IMR-90 (cell line): ENCODE measurements at regions not wholly inside any gene's neighbourhood (a gene's known extent, or its start where the extent isn't known, plus 50 kb on each side); places are given as distances from the start of the nearest gene placed in this dataset.

ENCODE experiments used
- ATAC-seq: fragments of 200-7000 bp; cut with Tn5 transposase; 2 replicates; pipeline ENCODE4 v1.9.1; 2020; ENCODE audit warnings: low read depth, mild to moderate bottlenecking, moderate library complexity
- BruUV-seq: library from RNA; stranded (reverse); fragments of 400-500 nt; replicated peaks from 2 replicates; lab custom pipeline; 2021; lab: Mats Ljungman, UMichigan
- CTCF ChIA-PET: fragments of 300-600 bp; formaldehyde crosslinking; extraction: SDS; loops from one replicate; lab custom pipeline; 2021; ENCODE audit warnings: antibody characterized with exemption; lab: Yijun Ruan, JAX
- POLR2A ChIA-PET: fragments of 300-600 bp; sonication (Branson Sonifier 250); formaldehyde crosslinking; loops from one replicate; lab custom pipeline; 2022; ENCODE audit warnings: antibody characterized with exemption; ENCODE audit not compliant: unreplicated experiment; lab: Charles Lee
- DNase-seq: peaks from one replicate; pipeline ENCODE4 v3.0.0; 2013
- H2AFZ ChIP-seq: replicated peaks from 2 replicates; pipeline ENCODE3; 2013; ENCODE audit warnings: low read length, mild to moderate bottlenecking; ENCODE audit not compliant: poor library complexity
- H2AK5ac ChIP-seq: 2 replicates; pipeline ENCODE4 v1.6.1; 2013; ENCODE audit warnings: low read depth, low read length, inconsistent platforms
- H2AK9ac ChIP-seq: replicated peaks from 2 replicates; pipeline ENCODE3; 2013; ENCODE audit warnings: mild to moderate bottlenecking, low read depth, low read length, moderate library complexity; ENCODE audit not compliant: poor library complexity
- H2BK120ac ChIP-seq: 2 replicates; pipeline ENCODE4 v1.6.1; 2013; ENCODE audit warnings: low read depth, low read length, inconsistent platforms
- H2BK15ac ChIP-seq: 3 replicates; pipeline ENCODE4 v1.6.1; 2013; ENCODE audit warnings: low read depth, low read length, inconsistent platforms
- H2BK20ac ChIP-seq: 2 replicates; pipeline ENCODE4 v1.6.1; 2013; ENCODE audit warnings: low read depth, mild to moderate bottlenecking, inconsistent platforms, low read length, moderate library complexity
- H2BK5ac ChIP-seq: 2 replicates; pipeline ENCODE4 v1.6.1; 2013; ENCODE audit warnings: mild to moderate bottlenecking, low read depth, low read length, inconsistent platforms; ENCODE audit not compliant: poor library complexity, severe bottlenecking
- H3K14ac ChIP-seq: replicated peaks from 2 replicates; pipeline ENCODE4 v1.6.1; 2013; ENCODE audit warnings: low read depth, low read length, inconsistent platforms
- H3K18ac ChIP-seq: 2 replicates; pipeline ENCODE4 v1.6.1; 2013; ENCODE audit warnings: low read depth, low read length, control low read depth
- H3K23ac ChIP-seq: 2 replicates; pipeline ENCODE4 v1.6.1; 2013; ENCODE audit warnings: low read depth, low read length, inconsistent platforms
- H3K27ac ChIP-seq: 2 replicates; pipeline ENCODE4 v1.5.1; 2013; ENCODE audit warnings: mild to moderate bottlenecking, control low read depth, low read length; ENCODE audit not compliant: insufficient read depth
- H3K27me3 ChIP-seq: 2 replicates; pipeline ENCODE4 v1.6.1; 2013; ENCODE audit warnings: low read length; ENCODE audit not compliant: control insufficient read depth, insufficient read depth
- H3K36me3 ChIP-seq: 2 replicates; pipeline ENCODE4 v1.6.1; 2013; ENCODE audit warnings: low read length, mixed read lengths; ENCODE audit not compliant: control insufficient read depth, insufficient read depth
- H3K4ac ChIP-seq: 2 replicates; pipeline ENCODE4 v1.6.1; 2013; ENCODE audit warnings: low read depth, low read length, inconsistent platforms
- H3K4me1 ChIP-seq: 2 replicates; pipeline ENCODE4 v1.6.1; 2013; ENCODE audit warnings: low read length, mixed read lengths; ENCODE audit not compliant: control insufficient read depth, insufficient read depth
- H3K4me2 ChIP-seq: 2 replicates; pipeline ENCODE4 v1.6.1; 2013; ENCODE audit warnings: low read depth, mild to moderate bottlenecking, control low read depth, low read length, moderate library complexity
- H3K4me3 ChIP-seq: 2 replicates; pipeline ENCODE4 v1.5.1; 2013; ENCODE audit warnings: low read depth, mild to moderate bottlenecking, control low read depth, low read length, moderate library complexity; ENCODE audit not compliant: insufficient read depth
- H3K56ac ChIP-seq: 2 replicates; pipeline ENCODE4 v1.6.1; 2013; ENCODE audit warnings: low read length, inconsistent platforms; ENCODE audit not compliant: insufficient read depth; ENCODE audit errors: extremely low read depth
- H3K79me1 ChIP-seq, 2 experiments: 2 replicates each; pipeline ENCODE4 v1.6.1; 2013; ENCODE audit warnings: low read length in 2 of 2, inconsistent platforms in 1 of 2, low read depth in 1 of 2
- H3K9ac ChIP-seq: 2 replicates; pipeline ENCODE4 v1.6.1; 2013; ENCODE audit warnings: low read depth, low read length, control low read depth
- H3K9me1 ChIP-seq: 2 replicates; pipeline ENCODE4 v1.6.1; 2013; ENCODE audit warnings: low read length, inconsistent platforms; ENCODE audit not compliant: insufficient read depth
- H3K9me3 ChIP-seq: 2 replicates; pipeline ENCODE4 v1.6.1; 2013; ENCODE audit warnings: low read length; ENCODE audit not compliant: control insufficient read depth, insufficient read depth
- H4K20me1 ChIP-seq: 2 replicates; pipeline ENCODE4 v1.6.1; 2013; ENCODE audit warnings: low read length, inconsistent platforms; ENCODE audit not compliant: insufficient read depth
- H4K5ac ChIP-seq: 2 replicates; pipeline ENCODE4 v1.6.1; 2013; ENCODE audit warnings: mild to moderate bottlenecking, low read depth, low read length, control low read depth
- H4K8ac ChIP-seq, 2 experiments: 2 replicates each; pipeline ENCODE4 v1.6.1; 2013; ENCODE audit warnings: low read depth in 2 of 2, low read length in 2 of 2, control low read depth in 1 of 2, inconsistent platforms in 1 of 2
- H4K91ac ChIP-seq: 2 replicates; pipeline ENCODE4 v1.6.1; 2013; ENCODE audit warnings: low read depth, low read length, inconsistent platforms; ENCODE audit not compliant: insufficient read depth
- BHLHE40 ChIP-seq: fragments of 150-350 bp; IDR thresholded peaks from 2 replicates; pipeline ENCODE4 v1.6.1; 2016; ENCODE audit warnings: mild to moderate bottlenecking, low read depth, low read length
- CEBPB ChIP-seq: IDR thresholded peaks from 2 replicates; pipeline ENCODE4 v1.6.1; 2012; ENCODE audit warnings: low read depth, low read length, improper control_type of control experiment
- CHD1 ChIP-seq: IDR thresholded peaks from 2 replicates; pipeline ENCODE4 v1.6.1; 2012; ENCODE audit warnings: low read depth, low read length, improper control_type of control experiment
- CTCF ChIP-seq: conservative IDR thresholded peaks from 2 replicates; pipeline ENCODE4 v1.5.1; 2012; ENCODE audit warnings: mild to moderate bottlenecking, low read depth, low read length, improper control_type of control experiment
- ELK1 ChIP-seq: fragments of 150-350 bp; IDR thresholded peaks from 2 replicates; pipeline ENCODE4 v1.6.1; 2016; ENCODE audit warnings: low read depth, mild to moderate bottlenecking, low read length, moderate library complexity, borderline replicate concordance
- FOS ChIP-seq: fragments of 150-350 bp; IDR thresholded peaks from 2 replicates; pipeline ENCODE4 v1.6.1; 2016; ENCODE audit warnings: low read depth, low read length
- MAFK ChIP-seq: IDR thresholded peaks from 2 replicates; pipeline ENCODE4 v1.6.1; 2012; ENCODE audit warnings: low read depth, low read length, improper control_type of control experiment
- MAZ ChIP-seq: IDR thresholded peaks from 2 replicates; pipeline ENCODE4 v1.6.1; 2012; ENCODE audit warnings: low read depth, mild to moderate bottlenecking, low read length, improper control_type of control experiment, moderate library complexity, borderline replicate concordance
- MXI1 ChIP-seq: IDR thresholded peaks from 2 replicates; pipeline ENCODE4 v1.6.1; 2012; ENCODE audit warnings: low read depth, mild to moderate bottlenecking, low read length, moderate library complexity, borderline replicate concordance
- NFE2L2 ChIP-seq: fragments of 150-350 bp; IDR thresholded peaks from 2 replicates; pipeline ENCODE4 v1.6.1; 2016; ENCODE audit warnings: low read depth, mild to moderate bottlenecking, low read length
- POLR2A ChIP-seq: IDR thresholded peaks from 2 replicates; pipeline ENCODE4 v1.6.1; 2012; ENCODE audit warnings: mild to moderate bottlenecking, low read depth, low read length
- RAD21 ChIP-seq: IDR thresholded peaks from 2 replicates; pipeline ENCODE4 v1.6.1; 2012; ENCODE audit warnings: low read length, improper control_type of control experiment
- RCOR1 ChIP-seq: IDR thresholded peaks from 2 replicates; pipeline ENCODE4 v1.6.1; 2012; ENCODE audit warnings: mild to moderate bottlenecking, low read length, improper control_type of control experiment; ENCODE audit not compliant: insufficient replicate concordance
- RFX5 ChIP-seq: IDR thresholded peaks from 2 replicates; pipeline ENCODE4 v1.8.0; 2012; ENCODE audit warnings: low read depth, mild to moderate bottlenecking, low read length, moderate library complexity
- SMC3 ChIP-seq: fragments of 150-350 bp; IDR thresholded peaks from 2 replicates; pipeline ENCODE4 v1.6.1; 2016; ENCODE audit warnings: low read depth, mild to moderate bottlenecking, antibody characterized with exemption, low read length, moderate library complexity
- USF2 ChIP-seq: fragments of 150-350 bp; IDR thresholded peaks from 2 replicates; pipeline ENCODE4 v1.6.1; 2017; ENCODE audit warnings: mild to moderate bottlenecking, antibody characterized with exemption, low read length, low read depth
- dilution Hi-C: fragments of 300-500 bp; cut with HindIII; formaldehyde crosslinking; loops from one replicate; pipeline ENCODE4 v1.14.3; 2018; ENCODE audit warnings: low sequenced_read_pairs; ENCODE audit not compliant: unreplicated experiment
- in situ Hi-C: fragments of 300-500 bp; cut with MboI; formaldehyde crosslinking; loops from 3 replicates; pipeline ENCODE4 v1.14.3; 2019; ENCODE audit warnings: low sequenced_read_pairs, inconsistent platforms, mixed read lengths
- intact Hi-C: fragments of 100-400 bp; cut with micrococcal nuclease; formaldehyde crosslinking; loops from 2 replicates; pipeline ENCODE4 v1.10.0; 2022

- H3K9ac ChIP-seq = no peak overlapping the region
- H3K79me1 ChIP-seq = no peaks in the 10 kb centered on the region
- H2BK20ac ChIP-seq = no peak overlapping the region
- intact Hi-C loops = no loop called here
- no peaks in the 10 kb centered on the region for H3K36me3 ChIP-seq
- CTCF ChIA-PET = no interaction called here
- TF ChIP-seq CHD1 (no peak), USF2 (no peak), MAZ (no peak), MAFK (no peak), SMC3 (no peak), FOS (no peak), NFE2L2 (no peak), CEBPB (no peak), MXI1 (no peak), CTCF (no peak), RCOR1 (no peak), BHLHE40 (no peak), RAD21 (no peak), ELK1 (no peak), POLR2A (no peak), RFX5 (no peak)
- H3K9me3 ChIP-seq = no peaks in the 10 kb centered on the region
- no peak overlapping the region for H3K4me2 ChIP-seq
- no peak overlapping the region for H3K56ac ChIP-seq
- POLR2A ChIA-PET = no interaction called here
- no peak overlapping the region for H2BK5ac ChIP-seq
- no peak overlapping the region for H4K91ac ChIP-seq
- DNase-seq (no peak), ATAC-seq (no peak)
- no peak overlapping the region for H3K18ac ChIP-seq
- no peak overlapping the region for H2AK5ac ChIP-seq
- in situ Hi-C loops = no loop called here
- no peaks in the 10 kb centered on the region for H4K20me1 ChIP-seq
- H3K9me1 ChIP-seq = no peaks in the 10 kb centered on the region
- no peak overlapping the region for H4K5ac ChIP-seq
- H2BK120ac ChIP-seq = no peak overlapping the region
- H3K23ac ChIP-seq = no peak overlapping the region
- no peak overlapping the region for H3K4me3 ChIP-seq
- H3K4me1 ChIP-seq = no peaks in the 10 kb centered on the region; the same call in 1 of the 2 replicates
- H3K4ac ChIP-seq = no peak overlapping the region
- no TSS peak for BruUV-seq
- no peak overlapping the region for H2AK9ac ChIP-seq
- H2BK15ac ChIP-seq = no peak overlapping the region
- H3K14ac ChIP-seq = no peak overlapping the region
- H4K8ac ChIP-seq = no peak overlapping the region
- no peak overlapping the region for H3K27ac ChIP-seq
- dilution Hi-C loops = no loop called here
- no peak overlapping the region for H2AFZ ChIP-seq
- no peaks in the 10 kb centered on the region for H3K27me3 ChIP-seq
Observed at GRCh38 chr2:152881527-152881926, 163.1 kb downstream of the ARL6IP6 start.
